GM18870 (cell line): ENCODE measurements at regions not wholly inside any gene's neighbourhood (a gene's known extent, or its start where the extent isn't known, plus 50 kb on each side); places are given as distances from the start of the nearest gene placed in this dataset.
"Not testable (repeated sequence)": the region's sequence is repeated elsewhere in the genome, so short reads cannot be mapped to it uniquely, and the experiment has no call there.

Experiments used
- ATAC-seq: cut with Tn5 transposase; IDR thresholded peaks from one replicate; pipeline ENCODE4 v1.9.1; 2021; ENCODE audit warnings: moderate library complexity; ENCODE audit not compliant: unreplicated experiment

GRCh38 chr16:59690216-59690615, 956.1 kb upstream of the GOT2 start:
- ATAC-seq = no peak

GRCh38 chr16:59688006-59688405, 953.9 kb upstream of the GOT2 start:
- ATAC-seq = no peak

GRCh38 chr16:59686405-59686804, 952.3 kb upstream of the GOT2 start:
- ATAC-seq = no peak

GRCh38 chr16:59684911-59685310, 950.8 kb upstream of the GOT2 start:
- ATAC-seq = no peak

- no peak for ATAC-seq
These were observed 949.6 kb upstream of the GOT2 start for GRCh38 chr16:59683709-59684108.

- ATAC-seq = no peak
These were observed 931.6 kb upstream of the GOT2 start for GRCh38 chr16:59665618-59666220.

- no peak for ATAC-seq
These were observed 924.5 kb upstream of the GOT2 start for GRCh38 chr16:59658572-59658971.

- ATAC-seq = no peak
These were observed 920.9 kb upstream of the GOT2 start for GRCh38 chr16:59655031-59655430.

- ATAC-seq = no peak
These were observed 920.3 kb upstream of the GOT2 start for GRCh38 chr16:59654455-59654854.

- ATAC-seq = no peak
These were observed 917.5 kb upstream of the GOT2 start for GRCh38 chr16:59651662-59652061.

GRCh38 chr16:59645194-59645593, 911.1 kb upstream of the GOT2 start:
- ATAC-seq = no peak

GRCh38 chr16:59635674-59636073, 901.6 kb upstream of the GOT2 start:
- no peak for ATAC-seq

- ATAC-seq = no peak
These were observed 900.8 kb upstream of the GOT2 start for GRCh38 chr16:59634951-59635350.

- ATAC-seq = no peak
These were observed 900.0 kb upstream of the GOT2 start for GRCh38 chr16:59634004-59634579.

- no peak for ATAC-seq
These were observed 898.2 kb upstream of the GOT2 start for GRCh38 chr16:59632276-59632855.

- ATAC-seq = not testable (repeated sequence)
These were observed 890.3 kb upstream of the GOT2 start for GRCh38 chr16:59624381-59624780.

- no peak for ATAC-seq
These were observed 880.5 kb upstream of the GOT2 start for GRCh38 chr16:59614466-59615240.

- not testable (repeated sequence) for ATAC-seq
These were observed 878.9 kb upstream of the GOT2 start for GRCh38 chr16:59612910-59613620.

GRCh38 chr16:59612094-59612493, 878.0 kb upstream of the GOT2 start:
- no peak for ATAC-seq

GRCh38 chr16:59611556-59611955, 877.4 kb upstream of the GOT2 start:
- ATAC-seq = no peak

GRCh38 chr16:59605706-59606105, 871.6 kb upstream of the GOT2 start:
- no peak for ATAC-seq
